Renal cortical epithelial cell (primary cell): ENCODE measurements at regions not wholly inside any gene's neighbourhood (a gene's known extent, or its start where the extent isn't known, plus 50 kb on each side); places are given as distances from the start of the nearest gene placed in this dataset.

Experiments used
- DNase-seq: peaks from one replicate; pipeline ENCODE4 v3.0.0-alpha.2; 2011; ENCODE audit warnings: low read depth

DNA sequence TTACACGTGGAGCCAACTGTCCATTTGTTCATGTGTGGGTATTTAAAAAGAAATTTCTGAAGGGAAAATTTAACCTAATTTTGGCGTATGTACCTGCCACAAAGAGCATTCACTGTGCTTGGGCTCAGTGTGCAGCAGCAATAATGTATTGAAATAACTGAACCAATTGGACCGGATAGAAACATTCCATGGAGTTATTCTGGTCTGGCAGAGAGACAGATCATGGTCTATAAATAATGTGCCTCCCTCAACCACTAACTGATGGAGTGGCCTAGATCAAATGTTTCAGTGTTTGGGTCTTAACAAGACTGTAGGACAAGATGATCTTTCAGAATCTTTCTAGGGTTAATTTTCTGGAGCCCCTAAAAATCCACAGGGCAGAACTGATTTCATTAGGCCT lies 469.7 kb downstream of the PRELID2 start:
- DNase-seq: no peak

GRCh38 chr5:145362266-145362665 lies 472.9 kb downstream of the PRELID2 start:
- peak; percentile 79 for DNase-seq

GRCh38 chr5:145360936-145361335 lies 474.2 kb downstream of the PRELID2 start:
- no peak for DNase-seq

GRCh38 chr5:145350513-145350912 lies 484.6 kb downstream of the PRELID2 start:
- peak; percentile 22 for DNase-seq

- peak; percentile 68 for DNase-seq
Observed at GRCh38 chr5:145347026-145347616, 488.0 kb downstream of the PRELID2 start.

DNA sequence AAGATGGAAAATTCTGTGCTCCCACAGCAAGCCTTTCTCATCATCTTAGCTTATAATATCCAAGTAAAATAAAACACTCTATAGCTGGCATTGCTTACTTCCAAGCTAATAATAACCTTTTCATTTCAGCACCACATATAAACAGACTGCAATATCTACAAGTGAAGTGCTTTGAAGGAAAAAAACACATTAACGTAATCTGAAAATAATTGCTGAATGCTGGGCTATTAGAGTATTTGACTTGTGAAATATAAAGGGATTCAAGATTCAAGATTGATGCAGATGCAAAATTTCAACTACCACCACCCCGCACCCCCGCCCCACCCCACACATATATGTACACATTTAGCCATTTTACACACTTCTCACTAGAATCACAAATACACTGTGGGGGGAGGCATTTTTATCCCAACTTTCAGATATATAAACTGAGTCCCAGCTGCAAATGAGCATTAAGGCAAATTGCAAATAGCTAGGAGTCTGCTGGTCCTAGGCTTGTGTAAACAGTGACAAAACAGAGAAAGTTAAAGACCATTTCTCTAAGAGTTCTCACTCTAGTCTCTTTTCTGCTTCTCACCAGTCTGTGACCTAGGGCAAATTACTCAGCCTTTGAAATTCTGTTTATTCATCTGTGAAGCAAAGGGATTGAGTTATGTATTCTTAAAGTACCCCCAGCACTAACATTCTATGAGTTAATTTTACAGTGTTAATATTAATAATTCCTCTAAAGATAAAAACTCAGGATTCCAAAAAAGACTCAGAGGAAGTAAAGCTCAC lies 489.4 kb downstream of the PRELID2 start:
- DNase-seq: peak; percentile 63

DNA sequence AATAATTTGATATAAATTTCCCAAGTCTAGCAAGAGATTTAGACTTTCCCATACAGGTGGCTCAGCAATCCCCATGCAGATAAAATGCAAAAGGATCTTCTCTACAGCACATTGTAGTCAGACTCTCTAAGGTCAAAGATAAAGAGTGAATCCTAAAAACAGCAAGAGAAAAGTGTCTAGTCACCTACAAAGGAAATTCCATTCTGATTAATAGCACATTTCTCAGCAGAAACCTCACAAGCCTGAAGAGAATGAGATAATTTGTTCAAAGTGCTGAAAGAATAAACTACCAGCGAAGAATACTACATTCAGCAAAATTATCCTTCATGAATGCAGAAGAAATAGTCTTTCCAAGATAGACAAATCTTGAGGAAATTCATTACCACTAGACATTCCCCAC lies 493.3 kb downstream of the PRELID2 start:
- DNase-seq: no peak

DNA sequence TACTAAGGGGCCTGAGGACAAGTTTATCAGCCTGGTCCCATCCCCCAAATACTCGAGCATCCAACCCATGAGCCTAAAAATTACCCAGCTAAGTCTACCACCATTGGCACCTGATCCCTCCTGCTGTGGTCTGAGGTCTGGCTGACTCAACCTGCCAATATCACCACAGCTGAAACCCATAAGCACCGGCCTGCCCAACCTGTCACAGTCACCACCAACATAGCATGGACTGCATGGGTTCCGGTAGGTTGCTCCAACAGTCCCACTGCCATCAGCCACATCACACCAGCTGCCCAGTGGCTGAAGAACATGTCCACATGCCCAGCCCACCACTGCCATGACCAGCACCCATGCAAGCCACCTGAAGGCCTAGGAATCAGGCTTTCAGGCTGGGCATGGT lies 495.0 kb downstream of the PRELID2 start:
- no peak for DNase-seq

DNA sequence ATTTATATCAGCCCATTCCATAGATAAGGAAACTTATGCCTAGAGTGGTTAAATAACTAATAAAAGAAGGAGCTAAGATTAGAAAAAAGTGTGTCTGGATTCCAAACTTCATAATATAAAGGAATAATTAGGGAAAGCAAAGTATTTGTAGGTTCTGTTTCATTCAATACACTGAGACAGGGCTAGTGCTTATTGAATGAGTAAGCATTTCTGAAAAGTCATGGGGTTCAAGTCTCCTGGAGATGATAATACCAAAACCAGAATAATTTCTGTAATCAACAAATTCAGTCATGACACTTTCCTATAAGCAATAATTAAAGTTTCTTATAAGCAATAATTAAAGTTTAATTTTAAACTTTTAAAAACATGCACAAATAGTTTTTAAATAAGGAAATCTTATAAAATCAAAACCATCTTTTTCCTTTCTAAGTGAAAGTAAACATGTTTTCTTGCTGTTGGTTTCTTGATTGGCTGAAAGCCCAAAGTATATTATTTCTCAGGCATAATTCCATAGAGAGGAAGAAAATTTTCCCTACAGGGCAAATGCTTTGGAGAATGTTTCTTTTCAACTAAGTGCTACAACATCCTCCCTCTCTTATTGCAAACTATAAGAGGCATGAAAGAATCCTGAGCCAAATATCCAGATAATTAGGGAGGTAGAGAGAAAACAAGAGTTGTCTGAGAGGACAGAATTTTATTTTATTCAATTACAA lies 510.2 kb downstream of the PRELID2 start:
- DNase-seq: no peak

DNA sequence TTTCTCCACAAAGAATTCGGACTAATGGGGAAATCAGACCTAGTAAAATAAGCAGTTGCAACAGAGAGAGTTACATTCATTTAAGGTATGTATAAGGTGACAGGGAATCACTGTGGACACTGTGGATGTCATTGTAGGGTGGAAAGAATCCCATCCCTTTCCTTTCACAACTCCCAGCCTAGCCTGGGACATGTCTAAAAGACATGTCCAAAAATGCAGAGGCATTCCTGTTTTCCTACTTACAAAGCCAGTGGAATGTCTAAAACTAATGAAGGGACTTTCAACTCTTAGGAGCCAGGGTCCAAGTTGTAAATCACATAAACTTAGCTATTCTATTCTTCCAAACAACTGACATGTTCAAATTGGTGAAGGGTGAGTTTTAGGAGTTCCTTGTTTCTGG lies 511.0 kb downstream of the PRELID2 start:
- no peak for DNase-seq

DNA sequence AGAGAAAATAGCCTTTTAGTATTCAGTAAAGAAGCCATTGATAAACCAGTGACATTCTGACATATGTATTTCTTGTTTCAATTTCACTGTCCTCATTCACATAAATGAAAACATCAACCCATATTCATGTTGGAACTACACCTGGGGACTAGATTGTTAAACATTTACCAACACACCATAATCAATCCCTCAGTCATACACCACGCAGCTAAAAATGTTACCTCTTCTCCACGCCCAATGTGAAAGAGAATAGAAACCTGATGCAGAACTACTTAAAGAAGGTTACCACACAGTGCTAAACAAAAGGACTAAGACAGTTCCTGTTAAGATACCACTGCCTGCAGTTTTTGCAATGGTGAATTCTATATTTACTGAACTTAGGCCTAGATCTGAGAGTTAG lies 518.9 kb downstream of the PRELID2 start:
- no peak for DNase-seq

- DNase-seq: no peak
Observed at GRCh38 chr5:145307866-145308382, 527.2 kb downstream of the PRELID2 start.

DNA sequence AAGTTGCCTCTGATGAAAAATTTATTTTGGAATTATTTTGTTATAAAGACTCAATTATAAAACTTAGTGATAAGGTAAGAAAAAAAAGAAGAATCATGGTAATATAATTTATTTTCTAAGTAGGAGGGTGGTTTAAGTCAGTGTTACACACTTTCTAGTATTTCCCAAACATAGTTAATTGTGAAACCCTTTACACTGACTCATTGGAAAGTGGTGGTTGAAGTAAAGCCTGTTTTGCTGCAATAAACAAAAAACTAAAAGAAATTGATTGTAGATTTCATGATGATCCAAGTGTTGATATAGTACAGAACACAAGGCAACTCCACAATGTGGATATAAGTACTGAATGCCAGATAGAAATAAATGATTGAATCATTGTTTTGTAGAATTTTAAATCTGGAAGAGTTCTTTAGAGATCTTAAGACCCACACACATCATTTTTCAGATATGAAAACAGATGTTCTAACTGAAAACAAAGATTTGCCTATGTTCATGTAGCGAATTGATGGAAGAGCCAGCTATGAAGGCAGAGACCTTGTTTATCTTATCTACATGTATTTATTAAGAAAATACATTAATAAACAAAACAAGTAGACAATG lies 539.8 kb downstream of the PRELID2 start:
- peak; percentile 16 for DNase-seq

- DNase-seq: no peak
Observed at GRCh38 chr5:145294331-145294730, 540.8 kb downstream of the PRELID2 start.

GRCh38 chr5:145293716-145294115 lies 541.4 kb downstream of the PRELID2 start:
- DNase-seq: no peak

DNA sequence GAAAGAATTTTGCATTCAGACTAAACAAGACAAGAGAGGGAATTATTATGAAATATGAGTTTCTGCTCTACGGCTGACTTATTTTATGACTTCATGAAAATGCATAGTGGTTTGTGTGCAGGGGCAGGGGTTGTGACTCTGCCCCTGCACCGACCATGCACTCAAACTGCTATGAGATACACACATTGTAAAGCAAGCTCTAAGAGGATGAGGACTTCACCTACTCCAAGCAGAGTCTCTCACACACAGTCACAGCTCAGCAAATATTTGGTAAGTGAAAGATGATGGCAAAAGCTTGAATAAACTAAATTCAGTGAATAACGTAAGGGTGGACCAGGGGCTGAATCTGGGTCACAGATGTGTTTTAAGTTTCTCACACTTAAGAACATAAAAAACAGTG lies 542.9 kb downstream of the PRELID2 start:
- DNase-seq: no peak

- no peak for DNase-seq
Observed at GRCh38 chr5:145283141-145283810, 551.9 kb downstream of the PRELID2 start.

- DNase-seq: no peak
Observed at GRCh38 chr5:145280806-145281205, 554.3 kb downstream of the PRELID2 start.

- no peak for DNase-seq
Observed at GRCh38 chr5:145280214-145280613, 554.9 kb downstream of the PRELID2 start.

GRCh38 chr5:145260670-145261069 lies 574.5 kb downstream of the PRELID2 start:
- DNase-seq: no peak

- no peak for DNase-seq
Observed at GRCh38 chr5:145247745-145248040, 587.4 kb downstream of the PRELID2 start.
